HG03103 (cell line): ENCODE measurements at regions not wholly inside any gene's neighbourhood (a gene's known extent, or its start where the extent isn't known, plus 50 kb on each side); places are given as distances from the start of the nearest gene placed in this dataset.
"Not testable (repeated sequence)": the region's sequence is repeated elsewhere in the genome, so short reads cannot be mapped to it uniquely, and the experiment has no call there.

ENCODE experiments used
- ATAC-seq: cut with Tn5 transposase; IDR thresholded peaks from one replicate; pipeline ENCODE4 v1.9.1; 2021; ENCODE audit warnings: low read depth; ENCODE audit not compliant: unreplicated experiment

DNA sequence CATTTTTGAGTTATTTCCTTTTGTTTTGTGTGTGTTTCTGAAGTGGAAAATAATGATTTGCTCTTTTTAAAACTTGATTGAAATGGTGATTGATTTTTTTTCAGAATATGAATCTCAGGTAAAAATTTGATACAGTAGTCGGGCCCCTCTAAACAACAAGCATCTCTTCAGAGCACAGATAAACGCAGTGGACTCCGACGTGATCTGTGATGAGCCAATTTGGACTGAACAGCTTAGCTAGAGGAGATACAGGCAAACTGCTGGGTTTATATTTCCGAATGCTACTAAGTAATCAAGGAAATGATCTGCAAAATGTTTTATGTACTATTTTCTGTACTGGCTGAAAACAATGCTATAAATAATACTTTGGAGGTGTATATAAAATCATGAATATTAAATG is 705.7 kb upstream of the RGS18 start:
- ATAC-seq: no peak

GRCh38 chr1:191453487-191453886 is 704.8 kb upstream of the RGS18 start:
- ATAC-seq: no peak

GRCh38 chr1:191457889-191458288 is 700.4 kb upstream of the RGS18 start:
- no peak for ATAC-seq

- no peak for ATAC-seq
These were observed 698.0 kb upstream of the RGS18 start for GRCh38 chr1:191460234-191460633.

DNA sequence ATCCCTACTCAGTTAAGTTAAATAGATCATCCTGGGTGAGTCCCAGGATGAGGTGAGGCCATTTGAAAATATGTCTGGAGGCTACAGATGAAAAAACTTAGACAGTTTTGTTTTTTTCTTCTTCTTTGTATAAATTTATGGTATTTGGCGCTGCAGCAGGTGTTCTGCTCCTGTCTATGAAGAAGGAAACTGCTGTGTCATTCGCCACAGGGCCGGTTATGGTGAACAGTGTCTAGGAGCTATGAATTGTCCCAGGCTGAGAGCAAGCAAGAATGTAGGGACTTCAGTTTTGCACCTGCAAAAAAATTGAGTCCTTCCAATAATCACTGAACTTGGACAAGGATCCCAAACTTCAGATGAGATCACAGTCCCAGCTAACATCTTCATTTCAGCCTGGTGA is 674.3 kb upstream of the RGS18 start:
- no peak for ATAC-seq

GRCh38 chr1:191490303-191490702 is 668.0 kb upstream of the RGS18 start:
- ATAC-seq: no peak

DNA sequence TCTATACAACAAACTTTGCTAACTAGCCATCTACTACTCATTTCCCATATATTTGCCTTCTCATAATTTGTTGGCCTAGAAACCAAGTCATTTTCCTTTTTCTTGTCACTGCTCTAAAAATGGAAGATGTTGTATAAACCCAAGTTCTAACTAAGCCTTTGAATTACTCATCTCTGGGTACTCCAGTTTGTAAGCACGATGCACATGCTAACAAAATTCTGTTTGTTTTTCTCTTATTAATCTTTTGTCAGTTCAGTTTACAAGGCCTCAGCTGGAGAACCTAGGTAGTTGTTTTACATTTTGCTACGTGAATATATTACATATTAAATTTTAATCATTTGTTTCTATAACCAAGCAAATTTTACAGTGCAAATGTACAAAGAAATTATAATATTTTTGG is 663.2 kb upstream of the RGS18 start:
- ATAC-seq: no peak

- ATAC-seq: no peak
These were observed 659.9 kb upstream of the RGS18 start for GRCh38 chr1:191498318-191498717.

- ATAC-seq: no peak
These were observed 659.4 kb upstream of the RGS18 start for GRCh38 chr1:191498825-191499224.

GRCh38 chr1:191504999-191505398 is 653.3 kb upstream of the RGS18 start:
- ATAC-seq: no peak

DNA sequence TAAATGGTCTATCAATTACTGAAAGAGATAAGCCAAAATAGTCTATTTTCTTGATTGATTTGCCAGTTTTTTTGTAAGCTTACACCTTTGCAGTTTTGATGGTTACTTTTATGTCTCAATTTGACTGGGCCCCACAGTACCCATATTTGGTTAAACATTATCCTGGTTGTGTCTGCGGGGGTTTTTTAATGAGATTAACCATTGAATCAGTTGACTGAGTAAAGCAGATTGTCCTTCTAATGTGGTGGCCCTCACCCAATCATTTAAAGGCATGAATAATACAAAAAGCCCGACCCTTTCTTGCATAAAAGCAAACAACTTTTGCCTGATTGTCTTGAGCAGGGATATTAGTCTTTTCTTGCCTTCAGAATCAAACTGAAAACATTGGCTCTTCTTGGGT is 650.0 kb upstream of the RGS18 start:
- no peak for ATAC-seq

DNA sequence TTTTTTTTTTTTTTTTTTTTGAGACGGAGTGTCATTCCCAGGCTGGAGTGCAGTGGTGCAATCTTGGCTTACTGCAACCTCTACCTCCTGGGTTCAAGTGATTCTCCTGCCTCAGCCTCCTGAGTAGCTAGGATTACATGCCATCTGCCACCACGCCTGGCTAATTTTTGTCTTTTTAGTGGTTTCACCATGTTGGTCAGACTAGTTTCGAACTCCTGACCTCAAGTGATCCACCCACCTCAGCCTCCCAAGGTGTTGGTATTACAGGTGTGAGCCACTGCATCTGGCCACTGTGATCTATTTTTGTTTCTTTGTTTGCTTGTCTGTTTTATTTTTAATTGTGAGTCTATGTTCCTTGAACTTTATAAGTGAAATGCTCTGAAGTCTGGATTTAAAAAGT is 646.8 kb upstream of the RGS18 start:
- not testable (repeated sequence) for ATAC-seq

DNA sequence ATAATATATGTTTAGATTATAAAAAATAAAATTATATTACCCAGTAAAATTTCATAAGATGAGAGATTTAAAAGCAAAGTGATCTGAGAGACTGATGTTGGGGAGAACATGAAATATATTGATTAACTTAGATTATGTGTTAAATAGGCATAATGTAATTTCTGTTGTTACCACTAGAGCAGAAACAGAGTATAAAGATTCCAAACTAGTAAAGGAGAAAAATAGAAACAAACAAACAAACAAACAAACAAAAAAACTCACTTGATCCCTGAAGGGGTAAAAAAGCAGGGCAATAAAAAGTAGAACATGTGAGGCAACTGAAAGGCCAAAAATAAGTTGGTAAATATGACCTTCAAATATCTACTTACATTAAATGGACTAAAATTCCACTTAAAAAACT is 640.4 kb upstream of the RGS18 start:
- ATAC-seq: no peak

DNA sequence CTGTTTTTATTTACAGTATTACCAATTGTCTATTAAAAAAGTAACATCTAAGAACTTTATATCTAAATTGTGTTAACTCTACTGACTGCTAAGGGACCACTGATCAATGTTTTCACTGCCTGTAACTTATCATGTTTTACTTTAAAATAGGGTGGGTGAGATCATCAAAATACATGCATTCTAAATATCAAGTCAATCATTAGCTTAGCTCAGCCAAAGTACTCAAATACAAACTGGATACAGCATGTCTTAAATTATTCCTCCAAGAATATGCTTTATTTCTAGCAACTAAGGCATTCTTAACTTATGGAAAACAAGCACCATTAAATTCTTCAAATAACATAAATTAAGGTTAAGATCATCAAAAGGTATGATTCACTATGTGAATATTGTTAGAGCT is 638.7 kb upstream of the RGS18 start:
- no peak for ATAC-seq

GRCh38 chr1:191520345-191520744 is 637.9 kb upstream of the RGS18 start:
- no peak for ATAC-seq

DNA sequence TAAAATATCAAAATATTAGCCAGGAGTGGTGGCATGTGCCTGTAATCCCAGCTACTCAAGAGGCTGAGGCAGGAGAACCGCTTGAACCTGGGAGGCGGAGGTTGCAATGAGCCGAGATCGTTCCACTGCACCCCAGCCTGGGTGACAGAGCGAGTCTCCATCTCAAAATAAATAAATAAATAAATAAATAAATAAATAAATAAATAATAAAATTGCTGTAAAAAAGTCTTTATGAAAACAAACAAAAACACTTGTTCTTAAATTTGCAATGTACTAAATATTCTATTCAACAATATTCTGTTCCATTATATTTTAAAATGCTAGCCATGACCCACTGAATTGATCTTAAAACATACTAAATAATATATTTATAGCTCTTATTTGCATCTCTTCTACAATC is 632.3 kb upstream of the RGS18 start:
- not testable (repeated sequence) for ATAC-seq

GRCh38 chr1:191528275-191528674 is 630.0 kb upstream of the RGS18 start:
- no peak for ATAC-seq

DNA sequence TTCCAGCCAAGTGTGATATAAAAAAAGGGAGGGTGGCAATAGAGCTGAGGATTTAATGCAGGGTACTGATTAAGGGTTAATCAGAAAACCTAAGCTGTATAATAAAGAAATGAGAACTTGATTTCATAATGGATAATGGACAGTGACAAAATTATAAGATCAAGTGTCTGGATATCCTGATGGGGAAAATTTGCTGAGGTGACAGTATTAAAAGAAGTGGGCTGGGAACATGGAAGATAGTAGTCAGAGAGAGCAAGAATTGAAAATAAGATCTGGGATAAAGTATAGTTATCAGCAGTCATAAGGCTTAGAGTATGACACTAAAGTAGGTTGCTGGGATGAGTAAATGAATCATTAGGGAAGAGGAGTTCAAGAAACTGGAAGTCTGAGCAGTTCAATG is 627.3 kb upstream of the RGS18 start:
- no peak for ATAC-seq

DNA sequence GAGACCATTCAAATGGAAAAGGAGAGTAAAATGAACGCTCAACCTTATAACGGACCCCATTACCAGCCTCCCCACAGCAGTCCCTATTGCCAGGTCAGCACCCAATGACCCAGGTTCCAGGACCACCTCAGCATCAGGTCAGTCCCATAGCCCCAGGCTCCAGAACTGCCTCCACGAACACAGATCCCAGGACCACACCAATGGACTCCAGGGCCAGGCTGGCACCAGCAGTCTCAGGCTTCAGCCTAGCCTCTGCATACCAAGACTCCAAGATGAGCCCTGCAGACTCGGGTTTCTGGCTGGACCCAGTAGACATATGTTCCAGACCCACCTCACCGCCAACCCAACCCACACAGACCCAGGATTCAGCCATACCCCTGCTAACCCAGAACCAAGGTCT is 625.0 kb upstream of the RGS18 start:
- no peak for ATAC-seq

- ATAC-seq: no peak
These were observed 621.4 kb upstream of the RGS18 start for GRCh38 chr1:191536791-191537429.

DNA sequence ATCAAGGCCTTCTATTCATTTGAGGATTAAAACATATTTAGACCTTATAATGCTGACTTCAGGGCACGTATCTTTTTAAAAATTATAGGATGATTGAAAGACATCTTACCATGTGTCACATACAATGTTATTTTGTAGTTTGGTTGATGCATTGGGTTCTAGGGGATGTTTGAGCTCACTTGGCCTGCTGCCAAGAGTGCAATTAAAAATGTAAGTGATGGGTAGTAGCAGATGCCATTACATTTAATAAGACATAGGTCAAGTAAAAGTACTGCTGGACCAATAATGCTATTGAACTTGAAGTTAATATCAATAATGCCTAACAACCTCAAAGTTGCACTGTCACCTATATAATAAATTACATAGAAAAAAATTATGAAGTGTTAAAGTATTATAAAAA is 616.5 kb upstream of the RGS18 start:
- ATAC-seq: no peak

GRCh38 chr1:191542444-191542843 is 615.8 kb upstream of the RGS18 start:
- ATAC-seq: no peak

- no peak for ATAC-seq
These were observed 611.5 kb upstream of the RGS18 start for GRCh38 chr1:191546803-191547202.
